Glutamatergic neuron (in vitro differentiated cells): ENCODE measurements at regions not wholly inside any gene's neighbourhood (a gene's known extent, or its start where the extent isn't known, plus 50 kb on each side); places are given as distances from the start of the nearest gene placed in this dataset.

Experiments
- DNase-seq: peaks from one replicate; pipeline ENCODE4 v3.0.0; 2022
- H3K27ac Mint-ChIP-seq: one replicate; pipeline ENCODE4 v1.8.0; 2020; ENCODE audit warnings: mild to moderate bottlenecking, mixed read lengths, inconsistent platforms; ENCODE audit not compliant: unreplicated experiment
- H3K27me3 Mint-ChIP-seq: one replicate; pipeline ENCODE4 v1.8.0; 2020; ENCODE audit warnings: mild to moderate bottlenecking, moderate library complexity, mixed read lengths, inconsistent platforms; ENCODE audit not compliant: unreplicated experiment
- H3K36me3 Mint-ChIP-seq: one replicate; pipeline ENCODE4 v1.8.0; 2020; ENCODE audit warnings: mild to moderate bottlenecking, mixed read lengths, inconsistent platforms; ENCODE audit not compliant: unreplicated experiment
- H3K4me1 Mint-ChIP-seq: one replicate; pipeline ENCODE4 v1.8.0; 2020; ENCODE audit warnings: mild to moderate bottlenecking, low read depth, mixed read lengths, inconsistent platforms; ENCODE audit not compliant: unreplicated experiment
- H3K4me3 Mint-ChIP-seq: one replicate; pipeline ENCODE4 v1.8.0; 2020; ENCODE audit warnings: mild to moderate bottlenecking, mixed read lengths, inconsistent platforms; ENCODE audit not compliant: unreplicated experiment
- H3K9me3 Mint-ChIP-seq: one replicate; pipeline ENCODE4 v1.8.0; 2020; ENCODE audit warnings: mild to moderate bottlenecking, moderate library complexity, mixed read lengths, inconsistent platforms; ENCODE audit not compliant: unreplicated experiment
- TF ChIP-seq, protein P1 (sequence below): fragments of 200-600 bp; sonication (generic); IDR thresholded peaks from one replicate; pipeline ENCODE4 v1.5.0; 2021; ENCODE audit not compliant: partially characterized antibody, unreplicated experiment

DNA sequence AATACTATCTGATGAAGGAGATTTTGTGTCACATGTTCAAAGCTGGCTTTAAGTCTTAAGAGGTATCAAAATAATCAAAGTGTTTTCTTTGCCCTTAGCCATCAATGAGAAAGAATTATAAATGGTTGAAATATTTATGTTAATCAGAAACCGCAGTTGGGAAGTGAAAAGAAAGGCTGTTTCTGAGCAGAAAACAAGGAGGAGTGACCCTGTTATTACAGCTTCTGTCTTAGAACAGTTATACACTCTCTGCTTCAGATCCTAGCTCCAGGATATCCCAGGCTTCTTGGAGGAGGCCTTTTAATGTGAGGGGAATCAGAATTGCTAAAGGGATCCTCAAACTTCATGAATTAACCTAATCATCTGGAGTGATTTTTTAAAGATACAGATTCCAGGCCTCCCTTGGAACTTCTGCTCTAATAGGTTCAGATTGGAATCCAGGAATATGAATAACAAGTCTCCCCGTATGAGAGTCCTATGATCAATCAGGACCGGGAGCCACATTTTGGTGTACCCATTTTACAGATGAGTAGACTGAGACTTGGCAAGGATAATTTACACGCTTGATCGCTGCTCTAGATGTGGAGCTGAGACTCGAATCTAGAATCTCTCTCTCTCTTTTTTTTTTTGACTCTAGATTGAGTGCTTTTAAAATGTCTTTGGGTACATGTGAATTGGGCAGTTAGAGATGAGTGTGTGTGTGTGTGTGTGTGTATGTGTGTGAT lies 50.8 kb upstream of the JAG1 start:
- TF ChIP-seq, protein P1, sequence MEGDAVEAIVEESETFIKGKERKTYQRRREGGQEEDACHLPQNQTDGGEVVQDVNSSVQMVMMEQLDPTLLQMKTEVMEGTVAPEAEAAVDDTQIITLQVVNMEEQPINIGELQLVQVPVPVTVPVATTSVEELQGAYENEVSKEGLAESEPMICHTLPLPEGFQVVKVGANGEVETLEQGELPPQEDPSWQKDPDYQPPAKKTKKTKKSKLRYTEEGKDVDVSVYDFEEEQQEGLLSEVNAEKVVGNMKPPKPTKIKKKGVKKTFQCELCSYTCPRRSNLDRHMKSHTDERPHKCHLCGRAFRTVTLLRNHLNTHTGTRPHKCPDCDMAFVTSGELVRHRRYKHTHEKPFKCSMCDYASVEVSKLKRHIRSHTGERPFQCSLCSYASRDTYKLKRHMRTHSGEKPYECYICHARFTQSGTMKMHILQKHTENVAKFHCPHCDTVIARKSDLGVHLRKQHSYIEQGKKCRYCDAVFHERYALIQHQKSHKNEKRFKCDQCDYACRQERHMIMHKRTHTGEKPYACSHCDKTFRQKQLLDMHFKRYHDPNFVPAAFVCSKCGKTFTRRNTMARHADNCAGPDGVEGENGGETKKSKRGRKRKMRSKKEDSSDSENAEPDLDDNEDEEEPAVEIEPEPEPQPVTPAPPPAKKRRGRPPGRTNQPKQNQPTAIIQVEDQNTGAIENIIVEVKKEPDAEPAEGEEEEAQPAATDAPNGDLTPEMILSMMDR, result no peak
- H3K36me3 Mint-ChIP-seq, result peaks cover 4% of the 10 kb centered on the region
- H3K9me3 Mint-ChIP-seq, result peaks cover 2% of the 10 kb centered on the region
- no peak for DNase-seq
- H3K4me1 Mint-ChIP-seq, result peaks cover 13% of the 10 kb centered on the region
- peaks cover 2% of the 10 kb centered on the region for H3K27me3 Mint-ChIP-seq
- no peak overlapping the region for H3K4me3 Mint-ChIP-seq
- no peak overlapping the region for H3K27ac Mint-ChIP-seq

DNA sequence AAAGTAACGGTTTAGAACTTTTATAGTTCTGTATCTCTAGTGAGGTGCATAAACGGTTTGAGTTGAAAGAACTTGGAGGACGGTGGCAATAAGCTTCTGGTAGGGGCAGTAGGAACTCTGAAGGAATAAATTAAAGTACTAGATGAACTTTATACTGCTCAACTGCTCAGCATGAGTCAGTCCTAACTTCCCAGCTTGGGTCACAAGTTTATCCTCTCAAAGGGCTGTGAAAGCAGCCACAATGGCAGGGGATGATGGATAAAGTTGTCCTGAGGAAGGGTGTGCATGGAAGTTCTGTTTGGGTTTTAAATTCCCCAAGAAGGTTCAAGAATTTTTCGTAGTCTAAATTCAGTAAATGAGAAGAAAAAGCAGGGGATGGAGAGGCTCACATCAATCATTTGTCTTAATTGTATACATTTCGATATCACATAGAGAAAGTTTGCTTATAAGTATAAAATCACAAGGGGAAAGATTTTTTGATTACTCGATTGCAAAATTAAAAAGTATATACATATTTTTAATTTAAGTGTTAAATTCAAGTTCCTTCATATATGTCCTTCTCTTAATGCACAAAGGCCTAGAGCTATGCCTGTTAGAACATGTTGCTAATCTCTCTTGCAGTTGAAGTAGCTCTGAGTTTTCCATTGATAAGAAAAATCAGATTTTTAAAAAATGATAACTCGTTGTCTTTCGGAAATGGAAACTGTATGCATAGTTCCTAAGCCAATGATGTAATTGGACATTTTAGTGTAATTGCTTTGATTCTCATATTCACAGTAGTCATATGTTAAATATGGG lies 55.3 kb upstream of the JAG1 start:
- peaks cover 4% of the 10 kb centered on the region for H3K36me3 Mint-ChIP-seq
- H3K4me3 Mint-ChIP-seq, result no peak overlapping the region
- H3K9me3 Mint-ChIP-seq, result peaks cover 2% of the 10 kb centered on the region
- H3K27ac Mint-ChIP-seq, result no peak overlapping the region
- no peak for DNase-seq
- TF ChIP-seq, protein P1, result no peak
- H3K4me1 Mint-ChIP-seq, result no peaks in the 10 kb centered on the region
- H3K27me3 Mint-ChIP-seq, result peaks cover 2% of the 10 kb centered on the region

DNA sequence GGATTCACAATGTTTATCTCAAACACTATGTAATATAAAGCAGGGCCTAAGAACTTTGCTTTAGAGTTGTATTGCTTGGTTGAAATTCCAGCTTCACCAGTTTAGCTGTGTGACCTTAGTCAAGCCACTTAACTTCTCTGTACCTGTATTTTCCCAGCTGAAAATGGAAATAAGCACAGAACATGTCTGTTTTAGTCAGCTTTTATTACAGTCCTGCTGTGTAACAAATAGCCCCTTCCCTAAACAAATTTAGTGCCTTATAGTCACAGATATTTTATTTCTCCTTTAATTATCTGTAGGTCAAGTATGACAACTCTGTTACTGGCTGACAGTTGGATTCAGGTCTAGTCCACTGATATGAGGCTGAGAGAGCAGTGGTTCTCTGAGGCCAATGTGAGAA lies 56.0 kb upstream of the JAG1 start:
- peaks cover 2% of the 10 kb centered on the region for H3K9me3 Mint-ChIP-seq
- H3K4me3 Mint-ChIP-seq, result no peak overlapping the region
- TF ChIP-seq, protein P1, result no peak
- no peak overlapping the region for H3K27ac Mint-ChIP-seq
- no peaks in the 10 kb centered on the region for H3K4me1 Mint-ChIP-seq
- H3K36me3 Mint-ChIP-seq, result peaks cover 4% of the 10 kb centered on the region
- DNase-seq, result no peak
- H3K27me3 Mint-ChIP-seq, result peaks cover 2% of the 10 kb centered on the region

DNA sequence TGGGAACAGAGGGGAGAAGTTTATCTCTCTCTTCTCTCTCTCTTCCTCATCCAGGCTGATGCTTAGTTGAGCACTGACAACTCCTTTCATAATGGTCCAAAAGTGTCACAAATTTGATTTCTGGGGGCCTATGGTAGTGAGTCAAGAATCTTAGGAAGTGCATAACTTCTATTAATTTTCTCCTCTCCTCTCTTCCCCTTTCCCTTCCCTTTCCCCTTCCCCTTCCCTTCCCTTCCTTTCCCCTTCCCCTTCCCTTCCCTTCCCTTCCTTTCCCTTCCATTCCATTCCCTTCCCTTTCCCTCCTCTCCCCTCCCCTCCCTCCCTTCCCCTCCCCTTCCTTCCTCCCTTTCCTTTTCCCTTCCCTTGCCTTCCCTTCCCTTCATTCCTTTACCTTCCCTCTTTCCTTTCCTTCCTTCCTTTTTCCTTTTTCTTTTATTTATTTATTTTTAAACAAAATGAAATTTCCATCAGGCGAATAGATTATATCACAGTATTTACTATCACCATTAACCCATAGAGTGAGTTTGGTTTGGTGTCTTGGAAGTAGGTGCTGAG lies 56.9 kb upstream of the JAG1 start:
- H3K4me1 Mint-ChIP-seq, result no peaks in the 10 kb centered on the region
- H3K27me3 Mint-ChIP-seq, result peaks cover 2% of the 10 kb centered on the region
- H3K9me3 Mint-ChIP-seq, result peaks cover 2% of the 10 kb centered on the region
- H3K27ac Mint-ChIP-seq, result no peak overlapping the region
- no peak for DNase-seq
- no peak overlapping the region for H3K4me3 Mint-ChIP-seq
- peaks cover 4% of the 10 kb centered on the region for H3K36me3 Mint-ChIP-seq
- TF ChIP-seq, protein P1, result no peak
